ENCODE measurements at regions not wholly inside any gene's neighbourhood (a gene's known extent, or its start where the extent isn't known, plus 50 kb on each side); places are given as distances from the start of the nearest gene placed in this dataset.

- TF ChIP-seq, protein P1, sequence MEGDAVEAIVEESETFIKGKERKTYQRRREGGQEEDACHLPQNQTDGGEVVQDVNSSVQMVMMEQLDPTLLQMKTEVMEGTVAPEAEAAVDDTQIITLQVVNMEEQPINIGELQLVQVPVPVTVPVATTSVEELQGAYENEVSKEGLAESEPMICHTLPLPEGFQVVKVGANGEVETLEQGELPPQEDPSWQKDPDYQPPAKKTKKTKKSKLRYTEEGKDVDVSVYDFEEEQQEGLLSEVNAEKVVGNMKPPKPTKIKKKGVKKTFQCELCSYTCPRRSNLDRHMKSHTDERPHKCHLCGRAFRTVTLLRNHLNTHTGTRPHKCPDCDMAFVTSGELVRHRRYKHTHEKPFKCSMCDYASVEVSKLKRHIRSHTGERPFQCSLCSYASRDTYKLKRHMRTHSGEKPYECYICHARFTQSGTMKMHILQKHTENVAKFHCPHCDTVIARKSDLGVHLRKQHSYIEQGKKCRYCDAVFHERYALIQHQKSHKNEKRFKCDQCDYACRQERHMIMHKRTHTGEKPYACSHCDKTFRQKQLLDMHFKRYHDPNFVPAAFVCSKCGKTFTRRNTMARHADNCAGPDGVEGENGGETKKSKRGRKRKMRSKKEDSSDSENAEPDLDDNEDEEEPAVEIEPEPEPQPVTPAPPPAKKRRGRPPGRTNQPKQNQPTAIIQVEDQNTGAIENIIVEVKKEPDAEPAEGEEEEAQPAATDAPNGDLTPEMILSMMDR (IDR thresholded peaks at IDR 0.05) = no peak
- no peak for TF ChIP-seq POLR2A (IDR thresholded peaks at IDR 0.05)
Measured at GRCh38 chr1:57725318-57725717, 301.5 kb upstream of the DAB1 start.
